ENCODE measurements at regions not wholly inside any gene's neighbourhood (a gene's known extent, or its start where the extent isn't known, plus 50 kb on each side); places are given as distances from the start of the nearest gene placed in this dataset.

- no peaks in the 10 kb centered on the region for H3K36me3 ChIP-seq
- no peaks in the 10 kb centered on the region for H3K4me1 ChIP-seq
- intact Hi-C loops (cut with DNase I): no loop called here
- no peak for DNase-seq (ENCODE audit: extremely low spot score)
- H3K27me3 ChIP-seq: no peaks in the 10 kb centered on the region
- no peak overlapping the region for H3K27ac ChIP-seq (replicated peaks in 1 of 4)
- TF ChIP-seq POLR2AphosphoS5 (IDR thresholded peaks at IDR 0.05) (no peak), EP300 (IDR thresholded peaks at IDR 0.05) (no peak), POLR2A (IDR thresholded peaks at IDR 0.05; ENCODE audit: low read depth) (no peak), CTCF (IDR thresholded peaks at IDR 0.05) (no peak)
- H3K9me3 ChIP-seq: no peaks in the 10 kb centered on the region
- H3K4me3 ChIP-seq: no peak overlapping the region
- WGBS: 93% methylated on average over 3 of the region's 3 CpGs
Observed at GRCh38 chr2:164242409-164242808, 378.9 kb downstream of the GRB14 start.

GRCh38 chr2:164234074-164234473, 387.2 kb downstream of the GRB14 start:
- H3K4me1 ChIP-seq: no peaks in the 10 kb centered on the region
- H3K27ac ChIP-seq (replicated peaks in 1 of 4): no peak overlapping the region
- no peak for DNase-seq (ENCODE audit: extremely low spot score)
- no peaks in the 10 kb centered on the region for H3K27me3 ChIP-seq
- no peak overlapping the region for H3K4me3 ChIP-seq
- no peaks in the 10 kb centered on the region for H3K9me3 ChIP-seq
- intact Hi-C loops (cut with DNase I): no loop called here
- TF ChIP-seq EP300 (IDR thresholded peaks at IDR 0.05) (no peak), POLR2AphosphoS5 (IDR thresholded peaks at IDR 0.05) (no peak), CTCF (IDR thresholded peaks at IDR 0.05) (no peak)
- H3K36me3 ChIP-seq: no peaks in the 10 kb centered on the region
- whole genome bisulfite sequencing: 90% methylated on average over 1 of the region's 1 CpG

- Histone ChIP-seq H3K27me3 (no peaks in the 10 kb centered on the region), H3K4me3 (no peak overlapping the region), H3K4me1 (no peaks in the 10 kb centered on the region), H3K9me3 (no peaks in the 10 kb centered on the region), H3K36me3 (no peaks in the 10 kb centered on the region), H3K27ac (replicated peaks in 1 of 4) (no peak overlapping the region)
- TF ChIP-seq POLR2A (IDR thresholded peaks at IDR 0.05; ENCODE audit: low read depth) (no peak), CTCF (IDR thresholded peaks at IDR 0.05) (no peak), POLR2AphosphoS5 (IDR thresholded peaks at IDR 0.05) (no peak), EP300 (IDR thresholded peaks at IDR 0.05) (no peak)
- no peak for DNase-seq (ENCODE audit: extremely low spot score)
- intact Hi-C loops (cut with DNase I): no loop called here
Observed at GRCh38 chr2:164224007-164224406, 397.3 kb downstream of the GRB14 start.

GRCh38 chr2:164221473-164221872, 399.8 kb downstream of the GRB14 start:
- no peak for DNase-seq (ENCODE audit: extremely low spot score)
- Histone ChIP-seq H3K4me3 (no peak overlapping the region), H3K9me3 (no peaks in the 10 kb centered on the region), H3K27me3 (no peaks in the 10 kb centered on the region), H3K4me1 (no peaks in the 10 kb centered on the region), H3K27ac (replicated peaks in 1 of 4) (no peak overlapping the region), H3K36me3 (no peaks in the 10 kb centered on the region)
- WGBS: 76% methylated on average over 2 of the region's 2 CpGs
- TF ChIP-seq POLR2AphosphoS5 (IDR thresholded peaks at IDR 0.05): no peak
- TF ChIP-seq POLR2A (IDR thresholded peaks at IDR 0.05; ENCODE audit: low read depth): no peak
- no peak for TF ChIP-seq CTCF (IDR thresholded peaks at IDR 0.05)
- no peak for TF ChIP-seq EP300 (IDR thresholded peaks at IDR 0.05)
- intact Hi-C loops (cut with DNase I): no loop called here

GRCh38 chr2:164220265-164220664, 401.0 kb downstream of the GRB14 start:
- TF ChIP-seq CTCF (IDR thresholded peaks at IDR 0.05) (no peak), POLR2A (IDR thresholded peaks at IDR 0.05; ENCODE audit: low read depth) (no peak), POLR2AphosphoS5 (IDR thresholded peaks at IDR 0.05) (no peak), EP300 (IDR thresholded peaks at IDR 0.05) (no peak)
- DNase-seq (ENCODE audit: extremely low spot score): no peak
- Histone ChIP-seq H3K27me3 (no peaks in the 10 kb centered on the region), H3K4me3 (no peak overlapping the region), H3K4me1 (no peaks in the 10 kb centered on the region), H3K27ac (replicated peaks in 1 of 4) (no peak overlapping the region), H3K9me3 (no peaks in the 10 kb centered on the region), H3K36me3 (no peaks in the 10 kb centered on the region)
- 85% methylated on average over 4 of the region's 4 CpGs for WGBS
- intact Hi-C loops (cut with DNase I): no loop called here

Measured in esophagus muscularis mucosa (tissue), 4 donors.